HG02798 (cell line): ENCODE measurements at regions not wholly inside any gene's neighbourhood (a gene's known extent, or its start where the extent isn't known, plus 50 kb on each side); places are given as distances from the start of the nearest gene placed in this dataset.
"Not testable (repeated sequence)": the region's sequence is repeated elsewhere in the genome, so short reads cannot be mapped to it uniquely, and the experiment has no call there.

Source experiments
- ATAC-seq: cut with Tn5 transposase; IDR thresholded peaks from one replicate; pipeline ENCODE4 v1.9.1; 2021; ENCODE audit warnings: mild to moderate bottlenecking; ENCODE audit not compliant: unreplicated experiment, poor library complexity

- no peak for ATAC-seq
Measured at GRCh38 chr1:234924450-234925355, 203.9 kb downstream of the TOMM20 start.

DNA sequence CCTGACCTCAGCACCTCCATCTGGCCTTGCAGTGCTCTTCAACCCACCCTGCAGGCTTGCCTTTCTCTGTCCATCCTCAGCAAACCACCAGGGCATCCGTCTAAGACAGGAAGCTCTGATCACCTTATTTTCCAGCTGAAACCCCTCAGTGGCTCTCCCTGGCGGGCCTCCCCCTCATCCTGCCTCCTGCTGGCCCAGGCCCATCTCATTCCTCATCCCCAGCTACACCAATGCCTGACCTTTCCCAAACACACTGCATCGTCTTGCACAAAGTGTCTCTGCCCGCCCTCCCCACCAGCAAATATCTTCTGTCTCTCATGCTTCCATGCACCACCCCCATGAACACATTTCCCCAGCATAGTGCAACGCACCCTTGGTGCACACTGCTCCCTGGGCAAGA is 205.0 kb downstream of the TOMM20 start:
- no peak for ATAC-seq

DNA sequence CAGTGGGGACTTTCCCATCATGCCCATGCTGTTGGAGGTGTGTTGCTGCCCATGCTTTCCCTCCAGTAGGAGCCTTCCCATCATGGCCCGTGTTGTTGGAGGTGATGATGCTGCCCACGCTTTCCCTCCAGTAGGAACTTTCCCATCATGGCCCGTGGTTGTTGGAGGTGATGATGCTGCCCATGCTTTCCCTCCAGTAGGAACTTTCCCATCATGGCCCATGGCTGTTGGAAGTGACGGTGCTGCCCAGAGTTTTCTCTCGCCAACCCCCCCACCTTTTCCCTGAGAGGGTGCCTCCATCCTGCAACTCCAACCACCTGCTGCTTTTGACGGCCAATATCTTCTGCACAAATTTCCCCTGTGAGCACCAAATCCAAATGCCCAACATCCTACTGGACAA is 205.7 kb downstream of the TOMM20 start:
- no peak for ATAC-seq

DNA sequence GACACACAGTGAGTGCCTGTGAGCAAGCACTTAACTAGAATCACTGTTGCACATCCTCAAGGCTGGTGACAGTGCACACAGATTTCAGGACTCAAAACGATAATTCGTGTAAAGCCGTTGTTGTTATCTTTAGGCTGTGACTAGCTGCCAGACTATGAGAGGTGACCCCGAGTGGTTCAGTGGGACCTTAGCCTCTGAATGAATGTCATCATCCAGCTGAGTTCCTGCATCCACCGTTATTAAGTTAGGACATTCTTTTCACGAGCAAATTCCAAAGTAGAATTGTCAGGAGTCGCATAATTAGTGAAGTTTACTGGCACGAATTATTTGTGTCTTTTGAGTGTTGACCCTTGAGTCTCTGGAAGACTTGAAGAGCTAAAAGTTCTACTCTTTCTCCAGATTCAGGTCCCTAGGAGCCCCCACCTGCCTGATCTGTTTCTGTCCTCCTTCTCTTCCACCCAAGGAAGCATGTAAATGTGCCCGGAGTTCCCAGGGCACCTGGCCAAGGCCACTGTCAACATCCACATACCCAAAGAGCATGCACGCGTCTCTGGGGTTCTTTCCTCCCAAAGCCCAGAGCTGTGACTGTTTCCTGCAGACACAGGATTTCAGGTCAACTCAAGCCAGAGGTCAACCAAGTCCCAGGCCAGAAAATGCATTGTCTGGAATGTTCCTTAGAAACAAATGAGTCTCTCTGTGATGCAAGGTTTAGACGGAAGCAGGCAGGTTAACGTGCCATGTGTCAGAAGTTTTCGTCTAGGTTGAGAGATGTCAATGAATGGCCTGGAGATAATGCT is 207.2 kb downstream of the TOMM20 start:
- no peak for ATAC-seq

GRCh38 chr1:234920843-234921140 is 207.8 kb downstream of the TOMM20 start:
- ATAC-seq = no peak

DNA sequence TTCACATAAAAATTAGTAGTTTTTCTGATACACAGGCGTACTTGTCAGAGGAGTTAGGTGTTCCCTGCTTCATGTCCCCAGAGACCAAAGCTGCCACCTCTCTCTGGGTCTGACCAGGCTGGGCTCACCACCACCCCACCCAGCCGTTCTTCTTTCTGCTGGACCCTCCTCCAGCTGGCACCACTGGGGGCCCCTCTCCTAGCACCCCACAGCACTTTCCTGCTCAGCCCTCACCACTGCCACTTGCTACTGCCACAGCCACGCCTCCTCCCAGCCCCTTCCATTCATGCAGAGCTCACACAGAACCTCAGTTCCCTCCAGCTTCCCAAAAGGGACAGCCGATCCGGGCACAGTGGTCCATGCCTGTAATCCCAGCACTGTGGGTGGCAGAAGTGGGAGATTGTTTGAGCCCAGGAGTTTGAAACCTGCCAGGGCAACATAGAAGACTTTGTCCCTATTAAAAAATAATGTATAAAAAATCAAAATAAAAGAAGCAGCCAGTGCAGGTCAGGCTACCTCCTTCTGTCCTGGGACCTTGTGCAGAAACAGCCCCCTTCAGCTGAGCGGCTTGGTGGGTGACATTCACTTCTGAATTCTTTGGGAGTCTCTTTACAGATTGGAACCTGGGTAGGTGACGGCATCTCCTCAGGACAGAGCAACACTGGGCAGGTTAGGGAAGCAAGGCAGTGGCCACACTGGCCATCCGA is 208.3 kb downstream of the TOMM20 start:
- ATAC-seq = no peak

GRCh38 chr1:234918961-234919761 is 209.5 kb downstream of the TOMM20 start:
- ATAC-seq = no peak

GRCh38 chr1:234918181-234918841 is 210.3 kb downstream of the TOMM20 start:
- no peak for ATAC-seq

- no peak for ATAC-seq
Measured at GRCh38 chr1:234917495-234918180, 211.0 kb downstream of the TOMM20 start.

GRCh38 chr1:234916840-234917239 is 211.8 kb downstream of the TOMM20 start:
- ATAC-seq = no peak

- no peak for ATAC-seq
Measured at GRCh38 chr1:234915924-234916675, 212.5 kb downstream of the TOMM20 start.

- no peak for ATAC-seq
Measured at GRCh38 chr1:234914606-234915290, 213.9 kb downstream of the TOMM20 start.

GRCh38 chr1:234913771-234914170 is 214.9 kb downstream of the TOMM20 start:
- ATAC-seq = no peak

- no peak for ATAC-seq
Measured at GRCh38 chr1:234913278-234913649, 215.4 kb downstream of the TOMM20 start.

GRCh38 chr1:234912548-234913277 is 215.9 kb downstream of the TOMM20 start:
- ATAC-seq = no peak

DNA sequence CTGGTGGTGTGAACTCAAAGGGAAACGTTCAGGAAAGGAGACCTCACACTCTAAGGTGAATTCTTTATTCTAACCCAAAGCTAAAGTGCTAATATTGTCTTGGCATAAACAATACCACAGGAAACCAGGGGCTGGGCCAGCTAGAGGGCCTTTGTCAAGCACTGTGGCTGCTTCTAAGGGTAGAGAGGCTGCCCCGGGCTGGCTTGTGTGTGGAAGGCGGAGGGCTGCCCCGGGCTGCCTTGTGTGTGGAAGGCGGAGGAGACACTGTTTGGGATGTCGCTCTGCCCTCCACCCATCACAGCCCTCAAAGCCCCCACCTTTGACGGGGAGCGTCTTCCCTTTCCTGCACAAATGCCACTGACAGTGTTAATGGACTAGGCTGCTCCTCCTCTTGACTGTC is 216.8 kb downstream of the TOMM20 start:
- no peak for ATAC-seq

DNA sequence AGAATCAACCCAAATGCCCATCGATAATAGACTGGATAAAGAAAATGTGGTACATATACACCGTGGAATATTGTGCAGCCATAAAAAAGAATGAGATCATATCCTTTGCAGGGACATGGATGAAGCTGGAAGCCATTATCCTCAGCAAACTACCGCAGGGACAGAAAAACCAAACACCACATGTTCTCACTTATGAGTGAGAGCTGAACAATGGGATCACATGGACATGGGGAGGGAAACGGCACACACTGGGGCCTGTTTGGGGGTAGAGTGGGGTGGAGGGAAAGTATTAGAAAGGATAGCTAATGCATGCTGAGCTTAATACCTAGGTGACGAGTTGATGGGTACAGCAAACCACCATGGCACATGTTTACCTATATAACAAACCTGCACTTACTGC is 217.5 kb downstream of the TOMM20 start:
- ATAC-seq = not testable (repeated sequence)
